ENCODE measurements at regions not wholly inside any gene's neighbourhood (a gene's known extent, or its start where the extent isn't known, plus 50 kb on each side); places are given as distances from the start of the nearest gene placed in this dataset.
"Not testable (repeated sequence)": the region's sequence is repeated elsewhere in the genome, so short reads cannot be mapped to it uniquely, and the experiment has no call there.

GRCh38 chr4:57342411-57342810 is 232.2 kb upstream of the IGFBP7 start:
- Mint-ChIP-seq H3K4me3 (no peak overlapping the region), H3K27ac (no peak overlapping the region), H3K27me3 (no peaks in the 10 kb centered on the region), H3K36me3 (ENCODE audit: low read depth) (no peaks in the 10 kb centered on the region), H3K4me1 (ENCODE audit: low read depth) (no peaks in the 10 kb centered on the region), H3K9me3 (no peaks in the 10 kb centered on the region)
- intact Hi-C loops (cut with micrococcal nuclease) = no loop called here

GRCh38 chr4:57338861-57339260 is 228.7 kb upstream of the IGFBP7 start:
- H3K27ac Mint-ChIP-seq; H3K36me3 Mint-ChIP-seq (ENCODE audit: low read depth); intact Hi-C loops (cut with micrococcal nuclease); H3K4me1 Mint-ChIP-seq (ENCODE audit: low read depth); H3K4me3 Mint-ChIP-seq; H3K9me3 Mint-ChIP-seq; H3K27me3 Mint-ChIP-seq: not testable (repeated sequence)

GRCh38 chr4:57333684-57334083 is 223.5 kb upstream of the IGFBP7 start:
- H3K36me3 Mint-ChIP-seq (ENCODE audit: low read depth) = no peaks in the 10 kb centered on the region
- no peak overlapping the region for H3K4me3 Mint-ChIP-seq
- H3K9me3 Mint-ChIP-seq = no peaks in the 10 kb centered on the region
- no peaks in the 10 kb centered on the region for H3K27me3 Mint-ChIP-seq
- H3K27ac Mint-ChIP-seq = no peak overlapping the region
- intact Hi-C loops (cut with micrococcal nuclease) = no loop called here
- no peaks in the 10 kb centered on the region for H3K4me1 Mint-ChIP-seq (ENCODE audit: low read depth)

GRCh38 chr4:57331959-57332358 is 221.8 kb upstream of the IGFBP7 start:
- intact Hi-C loops (cut with micrococcal nuclease) = no loop called here
- no peaks in the 10 kb centered on the region for H3K27me3 Mint-ChIP-seq
- H3K4me1 Mint-ChIP-seq (ENCODE audit: low read depth) = no peaks in the 10 kb centered on the region
- H3K4me3 Mint-ChIP-seq = no peak overlapping the region
- H3K36me3 Mint-ChIP-seq (ENCODE audit: low read depth) = no peaks in the 10 kb centered on the region
- no peaks in the 10 kb centered on the region for H3K9me3 Mint-ChIP-seq
- no peak overlapping the region for H3K27ac Mint-ChIP-seq

GRCh38 chr4:57329279-57329678 is 219.1 kb upstream of the IGFBP7 start:
- Mint-ChIP-seq H3K27me3 (no peaks in the 10 kb centered on the region), H3K4me1 (ENCODE audit: low read depth) (no peaks in the 10 kb centered on the region), H3K27ac (no peak overlapping the region), H3K36me3 (ENCODE audit: low read depth) (no peaks in the 10 kb centered on the region), H3K9me3 (no peaks in the 10 kb centered on the region), H3K4me3 (no peak overlapping the region)
- intact Hi-C loops (cut with micrococcal nuclease) = no loop called here

GRCh38 chr4:57324673-57325307 is 214.6 kb upstream of the IGFBP7 start:
- Mint-ChIP-seq H3K9me3 (no peaks in the 10 kb centered on the region), H3K27ac (no peak overlapping the region), H3K27me3 (no peaks in the 10 kb centered on the region), H3K4me3 (no peak overlapping the region), H3K4me1 (ENCODE audit: low read depth) (no peaks in the 10 kb centered on the region), H3K36me3 (ENCODE audit: low read depth) (no peaks in the 10 kb centered on the region)
- intact Hi-C loops (cut with micrococcal nuclease) = no loop called here

GRCh38 chr4:57320849-57321248 is 210.7 kb upstream of the IGFBP7 start:
- Mint-ChIP-seq H3K4me3 (no peak overlapping the region), H3K27ac (no peak overlapping the region), H3K9me3 (no peaks in the 10 kb centered on the region), H3K4me1 (ENCODE audit: low read depth) (no peaks in the 10 kb centered on the region), H3K36me3 (ENCODE audit: low read depth) (no peaks in the 10 kb centered on the region), H3K27me3 (no peaks in the 10 kb centered on the region)
- intact Hi-C loops (cut with micrococcal nuclease) = no loop called here

- intact Hi-C loops (cut with micrococcal nuclease) = no loop called here
- no peaks in the 10 kb centered on the region for H3K27me3 Mint-ChIP-seq
- H3K36me3 Mint-ChIP-seq (ENCODE audit: low read depth) = no peaks in the 10 kb centered on the region
- H3K4me3 Mint-ChIP-seq = no peak overlapping the region
- no peaks in the 10 kb centered on the region for H3K4me1 Mint-ChIP-seq (ENCODE audit: low read depth)
- no peak overlapping the region for H3K27ac Mint-ChIP-seq
- no peaks in the 10 kb centered on the region for H3K9me3 Mint-ChIP-seq
These were observed 210.0 kb upstream of the IGFBP7 start for GRCh38 chr4:57320217-57320616.

- intact Hi-C loops (cut with micrococcal nuclease) = no loop called here
- Mint-ChIP-seq H3K27ac (no peak overlapping the region), H3K4me3 (no peak overlapping the region), H3K9me3 (no peaks in the 10 kb centered on the region), H3K36me3 (ENCODE audit: low read depth) (no peaks in the 10 kb centered on the region), H3K27me3 (no peaks in the 10 kb centered on the region), H3K4me1 (ENCODE audit: low read depth) (no peaks in the 10 kb centered on the region)
These were observed 208.5 kb upstream of the IGFBP7 start for GRCh38 chr4:57318703-57319102.

- Mint-ChIP-seq H3K27me3 (no peaks in the 10 kb centered on the region), H3K4me3 (no peak overlapping the region), H3K9me3 (no peaks in the 10 kb centered on the region), H3K36me3 (ENCODE audit: low read depth) (no peaks in the 10 kb centered on the region), H3K4me1 (ENCODE audit: low read depth) (no peaks in the 10 kb centered on the region), H3K27ac (no peak overlapping the region)
- intact Hi-C loops (cut with micrococcal nuclease) = no loop called here
These were observed 204.5 kb upstream of the IGFBP7 start for GRCh38 chr4:57314636-57315035.

- Mint-ChIP-seq H3K27me3 (no peaks in the 10 kb centered on the region), H3K9me3 (no peaks in the 10 kb centered on the region)
These were observed 202.1 kb upstream of the IGFBP7 start for GRCh38 chr4:57312296-57312695.

GRCh38 chr4:57309658-57310057 is 199.5 kb upstream of the IGFBP7 start:
- Mint-ChIP-seq H3K27ac (no peak overlapping the region), H3K4me3 (no peak overlapping the region), H3K36me3 (ENCODE audit: low read depth) (no peaks in the 10 kb centered on the region), H3K9me3 (no peaks in the 10 kb centered on the region), H3K27me3 (no peaks in the 10 kb centered on the region), H3K4me1 (ENCODE audit: low read depth) (no peaks in the 10 kb centered on the region)
- intact Hi-C loops (cut with micrococcal nuclease) = no loop called here

More at GRCh38 chr4:57312296-57312695, 202.1 kb upstream of the IGFBP7 start:
- Mint-ChIP-seq H3K4me1 (ENCODE audit: low read depth) (no peaks in the 10 kb centered on the region), H3K4me3 (no peak overlapping the region), H3K27ac (no peak overlapping the region), H3K36me3 (ENCODE audit: low read depth) (no peaks in the 10 kb centered on the region)
- intact Hi-C loops (cut with micrococcal nuclease) = no loop called here

GRCh38 chr4:57308301-57308700 is 198.1 kb upstream of the IGFBP7 start:
- no peak overlapping the region for H3K27ac Mint-ChIP-seq
- no peak overlapping the region for H3K4me3 Mint-ChIP-seq
- H3K27me3 Mint-ChIP-seq = no peaks in the 10 kb centered on the region
- intact Hi-C loops (cut with micrococcal nuclease) = no loop called here
- H3K36me3 Mint-ChIP-seq (ENCODE audit: low read depth) = no peaks in the 10 kb centered on the region
- no peaks in the 10 kb centered on the region for H3K9me3 Mint-ChIP-seq
- no peaks in the 10 kb centered on the region for H3K4me1 Mint-ChIP-seq (ENCODE audit: low read depth)

- intact Hi-C loops (cut with micrococcal nuclease) = no loop called here
- Mint-ChIP-seq H3K4me3 (no peak overlapping the region), H3K27me3 (no peaks in the 10 kb centered on the region), H3K4me1 (ENCODE audit: low read depth) (no peaks in the 10 kb centered on the region), H3K9me3 (no peaks in the 10 kb centered on the region), H3K36me3 (ENCODE audit: low read depth) (no peaks in the 10 kb centered on the region), H3K27ac (no peak overlapping the region)
These were observed 195.7 kb upstream of the IGFBP7 start for GRCh38 chr4:57305836-57306235.

- peaks cover 22% of the 10 kb centered on the region for H3K9me3 Mint-ChIP-seq
- H3K27ac Mint-ChIP-seq = no peak overlapping the region
- H3K36me3 Mint-ChIP-seq (ENCODE audit: low read depth) = no peaks in the 10 kb centered on the region
- intact Hi-C loops (cut with micrococcal nuclease) = no loop called here
- H3K4me1 Mint-ChIP-seq (ENCODE audit: low read depth) = no peaks in the 10 kb centered on the region
- no peaks in the 10 kb centered on the region for H3K27me3 Mint-ChIP-seq
- H3K4me3 Mint-ChIP-seq = no peak overlapping the region
These were observed 193.0 kb upstream of the IGFBP7 start for GRCh38 chr4:57303012-57303751.

Measured in dendritic cell treated with granulocyte-macrophage colony-stimulating factor and Interleukin-4, amounts not matched to agents 40 ng/mL and 50 ng/mL, for 4 days (primary cell).